Cerebellar nuclear complex (tissue), 1 donor: ENCODE measurements at regions not wholly inside any gene's neighbourhood (a gene's known extent, or its start where the extent isn't known, plus 50 kb on each side); places are given as distances from the start of the nearest gene placed in this dataset.
"Not testable (repeated sequence)": the region's sequence is repeated elsewhere in the genome, so short reads cannot be mapped to it uniquely, and the experiment has no call there.

Experiments used
- DNase-seq, 2 experiments: peaks; one replicate each; lab custom pipeline; 2025; lab: John Stamatoyannopoulos, UW

- not testable (repeated sequence) for DNase-seq
Observed at GRCh38 chr11:100409267-100409666, 277.8 kb upstream of the ARHGAP42 start.

- no peak for DNase-seq
Observed at GRCh38 chr11:100419518-100419917, 267.6 kb upstream of the ARHGAP42 start.

GRCh38 chr11:100434821-100435641, 252.1 kb upstream of the ARHGAP42 start:
- DNase-seq: no peak

GRCh38 chr11:100438376-100438775, 248.7 kb upstream of the ARHGAP42 start:
- DNase-seq: no peak

GRCh38 chr11:100441086-100441485, 246.0 kb upstream of the ARHGAP42 start:
- DNase-seq: no peak

GRCh38 chr11:100442017-100442416, 245.1 kb upstream of the ARHGAP42 start:
- DNase-seq: no peak

GRCh38 chr11:100445231-100445735, 241.8 kb upstream of the ARHGAP42 start:
- DNase-seq: peak in 1 of 2 experiments; percentile 57

GRCh38 chr11:100451801-100452460, 235.2 kb upstream of the ARHGAP42 start:
- not testable (repeated sequence) for DNase-seq

- no peak for DNase-seq
Observed at GRCh38 chr11:100459811-100460210, 227.3 kb upstream of the ARHGAP42 start.

GRCh38 chr11:100460426-100460825, 226.7 kb upstream of the ARHGAP42 start:
- no peak for DNase-seq

- no peak for DNase-seq
Observed at GRCh38 chr11:100467821-100468508, 219.1 kb upstream of the ARHGAP42 start.

- no peak for DNase-seq
Observed at GRCh38 chr11:100469835-100470234, 217.3 kb upstream of the ARHGAP42 start.

GRCh38 chr11:100472727-100473389, 214.2 kb upstream of the ARHGAP42 start:
- no peak for DNase-seq

- DNase-seq: no peak
Observed at GRCh38 chr11:100473390-100473740, 213.7 kb upstream of the ARHGAP42 start.

GRCh38 chr11:100484948-100485347, 202.1 kb upstream of the ARHGAP42 start:
- no peak for DNase-seq

GRCh38 chr11:100498780-100499179, 188.3 kb upstream of the ARHGAP42 start:
- no peak for DNase-seq

- no peak for DNase-seq
Observed at GRCh38 chr11:100501450-100501849, 185.6 kb upstream of the ARHGAP42 start.

- DNase-seq: no peak
Observed at GRCh38 chr11:100512475-100512874, 174.6 kb upstream of the ARHGAP42 start.

GRCh38 chr11:100515087-100515486, 172.0 kb upstream of the ARHGAP42 start:
- no peak for DNase-seq

- DNase-seq: no peak
Observed at GRCh38 chr11:100525197-100525596, 161.9 kb upstream of the ARHGAP42 start.

GRCh38 chr11:100525635-100526034, 161.5 kb upstream of the ARHGAP42 start:
- no peak for DNase-seq

GRCh38 chr11:100528872-100529416, 158.1 kb upstream of the ARHGAP42 start:
- no peak for DNase-seq
